Tibial nerve (tissue), 3 donors: ENCODE measurements at regions not wholly inside any gene's neighbourhood (a gene's known extent, or its start where the extent isn't known, plus 50 kb on each side); places are given as distances from the start of the nearest gene placed in this dataset.

Source experiments
- CTCF ChIP-seq, 5 experiments: fragments of 200-600 bp in 3 of 5; fragments of 450-650 bp in 2 of 5; sonication (generic) in 3 of 5; IDR thresholded peaks; one replicate each; pipeline ENCODE4 v1.5.1; 2016 to 2019; ENCODE audit warnings: antibody characterized with exemption in 5 of 5, mild to moderate bottlenecking in 3 of 5, moderate library complexity in 2 of 5
- POLR2A ChIP-seq, 2 donors: fragments of 450-650 bp; IDR thresholded peaks; one replicate each; pipeline ENCODE4 v1.6.1; 2017; ENCODE audit warnings: antibody characterized with exemption in 2 of 2, mild to moderate bottlenecking in 2 of 2, moderate library complexity in 2 of 2

GRCh38 chr7:156430109-156430508 is 210.5 kb upstream of the RNF32 start:
- no peak for TF ChIP-seq POLR2A (IDR thresholded peaks at IDR 0.05)
- no peak for TF ChIP-seq CTCF (IDR thresholded peaks at IDR 0.05)
